Activated CD8-positive, alpha-beta memory T cell treated with anti-CD3 and anti-CD28 coated beads, Interleukin-2, amount 10 ng/mL, durations not matched to agents 7 days and 5 days (primary cell): ENCODE measurements at regions not wholly inside any gene's neighbourhood (a gene's known extent, or its start where the extent isn't known, plus 50 kb on each side); places are given as distances from the start of the nearest gene placed in this dataset.
"Not testable (repeated sequence)": the region's sequence is repeated elsewhere in the genome, so short reads cannot be mapped to it uniquely, and the experiment has no call there.

ENCODE experiments used
- ATAC-seq: fragments of 150-1000 bp; cut with Tn5 transposase; one replicate; pipeline ENCODE4 v1.10.0; 2021; ENCODE audit warnings: moderate library complexity
- CTCF ChIA-PET: fragments of 350-600 bp; sonication (Branson Sonifier 250); formaldehyde crosslinking; loops from one replicate; lab custom pipeline; 2021; ENCODE audit warnings: antibody characterized with exemption; lab: Charles Lee
- DNase-seq: peaks from one replicate; pipeline ENCODE4 v3.0.0-alpha.2; 2020
- H3K27ac Mint-ChIP-seq: one replicate; pipeline ENCODE4 v1.8.0; 2021; ENCODE audit warnings: mild to moderate bottlenecking, mixed read lengths
- H3K27me3 Mint-ChIP-seq: one replicate; pipeline ENCODE4 v1.8.0; 2021; ENCODE audit warnings: mixed read lengths
- H3K36me3 Mint-ChIP-seq: one replicate; pipeline ENCODE4 v1.8.0; 2021; ENCODE audit warnings: mild to moderate bottlenecking, mixed read lengths
- H3K4me1 Mint-ChIP-seq: one replicate; pipeline ENCODE4 v1.8.0; 2021; ENCODE audit warnings: mixed read lengths
- H3K4me3 Mint-ChIP-seq: one replicate; pipeline ENCODE4 v1.8.0; 2021; ENCODE audit warnings: mild to moderate bottlenecking, moderate library complexity, mixed read lengths
- H3K9me3 Mint-ChIP-seq: one replicate; pipeline ENCODE4 v1.8.0; 2022; ENCODE audit warnings: low read depth, mixed read lengths

GRCh38 chr22:48416396-48417224 lies 1411.1 kb downstream of the BRD1 start:
- DNase-seq, result no peak
- Mint-ChIP-seq H3K9me3 (no peaks in the 10 kb centered on the region), H3K27ac (no peak overlapping the region), H3K27me3 (no peaks in the 10 kb centered on the region), H3K4me1 (no peaks in the 10 kb centered on the region), H3K4me3 (no peak overlapping the region), H3K36me3 (no peaks in the 10 kb centered on the region)
- ATAC-seq, result no peak
- CTCF ChIA-PET, result interaction anchor here (1.3 kb wide), 1 partner anchor 12 kb away, joined by 3 read pairs; no protein-coding TSS in a partner anchor

- Mint-ChIP-seq H3K27ac (no peak overlapping the region), H3K4me1 (no peaks in the 10 kb centered on the region), H3K9me3 (no peaks in the 10 kb centered on the region), H3K27me3 (no peaks in the 10 kb centered on the region), H3K4me3 (no peak overlapping the region), H3K36me3 (no peaks in the 10 kb centered on the region)
- DNase-seq (no peak), ATAC-seq (no peak)
- CTCF ChIA-PET, result no interaction called here
These were observed 1412.2 kb downstream of the BRD1 start for GRCh38 chr22:48415520-48415919.

GRCh38 chr22:48414651-48415050 lies 1413.0 kb downstream of the BRD1 start:
- H3K4me1 Mint-ChIP-seq, result no peaks in the 10 kb centered on the region
- DNase-seq, result no peak
- no peak overlapping the region for H3K27ac Mint-ChIP-seq
- CTCF ChIA-PET, result no interaction called here
- ATAC-seq, result no peak
- H3K27me3 Mint-ChIP-seq, result no peaks in the 10 kb centered on the region
- H3K36me3 Mint-ChIP-seq, result no peaks in the 10 kb centered on the region
- no peaks in the 10 kb centered on the region for H3K9me3 Mint-ChIP-seq
- no peak overlapping the region for H3K4me3 Mint-ChIP-seq

GRCh38 chr22:48412931-48413330 lies 1414.7 kb downstream of the BRD1 start:
- DNase-seq, H3K36me3 Mint-ChIP-seq, ATAC-seq, CTCF ChIA-PET, H3K9me3 Mint-ChIP-seq, H3K27me3 Mint-ChIP-seq, H3K27ac Mint-ChIP-seq, H3K4me1 Mint-ChIP-seq, H3K4me3 Mint-ChIP-seq: not testable (repeated sequence)

- H3K9me3 Mint-ChIP-seq, result no peaks in the 10 kb centered on the region
- H3K27ac Mint-ChIP-seq, result no peak overlapping the region
- DNase-seq (no peak), ATAC-seq (no peak)
- H3K36me3 Mint-ChIP-seq, result no peaks in the 10 kb centered on the region
- no peaks in the 10 kb centered on the region for H3K4me1 Mint-ChIP-seq
- no peak overlapping the region for H3K4me3 Mint-ChIP-seq
- CTCF ChIA-PET, result no interaction called here
- H3K27me3 Mint-ChIP-seq, result no peaks in the 10 kb centered on the region
These were observed 1417.1 kb downstream of the BRD1 start for GRCh38 chr22:48410536-48410935.

- CTCF ChIA-PET, result no interaction called here
- ATAC-seq (no peak), DNase-seq (no peak)
- no peaks in the 10 kb centered on the region for H3K9me3 Mint-ChIP-seq
- H3K27ac Mint-ChIP-seq, result no peak overlapping the region
- no peaks in the 10 kb centered on the region for H3K4me1 Mint-ChIP-seq
- no peaks in the 10 kb centered on the region for H3K36me3 Mint-ChIP-seq
- H3K27me3 Mint-ChIP-seq, result no peaks in the 10 kb centered on the region
- H3K4me3 Mint-ChIP-seq, result no peak overlapping the region
These were observed 1420.3 kb downstream of the BRD1 start for GRCh38 chr22:48407256-48407955.

- no peaks in the 10 kb centered on the region for H3K9me3 Mint-ChIP-seq
- H3K4me1 Mint-ChIP-seq, result no peaks in the 10 kb centered on the region
- CTCF ChIA-PET, result no interaction called here
- no peak overlapping the region for H3K4me3 Mint-ChIP-seq
- DNase-seq (no peak), ATAC-seq (no peak)
- no peaks in the 10 kb centered on the region for H3K27me3 Mint-ChIP-seq
- H3K36me3 Mint-ChIP-seq, result no peaks in the 10 kb centered on the region
- no peak overlapping the region for H3K27ac Mint-ChIP-seq
These were observed 1421.5 kb downstream of the BRD1 start for GRCh38 chr22:48406161-48406560.

- H3K4me1 Mint-ChIP-seq, result no peaks in the 10 kb centered on the region
- H3K27ac Mint-ChIP-seq, result no peak overlapping the region
- CTCF ChIA-PET, result no interaction called here
- no peaks in the 10 kb centered on the region for H3K27me3 Mint-ChIP-seq
- no peaks in the 10 kb centered on the region for H3K9me3 Mint-ChIP-seq
- H3K4me3 Mint-ChIP-seq, result no peak overlapping the region
- no peaks in the 10 kb centered on the region for H3K36me3 Mint-ChIP-seq
- no peak for DNase-seq
- ATAC-seq, result no peak
These were observed 1421.9 kb downstream of the BRD1 start for GRCh38 chr22:48405741-48406140.

- no peak for ATAC-seq
- Mint-ChIP-seq H3K4me1 (no peaks in the 10 kb centered on the region), H3K9me3 (no peaks in the 10 kb centered on the region), H3K27me3 (no peaks in the 10 kb centered on the region), H3K36me3 (no peaks in the 10 kb centered on the region), H3K4me3 (no peak overlapping the region), H3K27ac (no peak overlapping the region)
- no peak for DNase-seq
- CTCF ChIA-PET, result interaction anchor here (1.4 kb wide), 1 partner anchor 12 kb away, joined by 3 read pairs; no protein-coding TSS in a partner anchor
These were observed 1422.7 kb downstream of the BRD1 start for GRCh38 chr22:48404801-48405447.

GRCh38 chr22:48403521-48404403 lies 1423.9 kb downstream of the BRD1 start:
- no peak overlapping the region for H3K4me3 Mint-ChIP-seq
- no peaks in the 10 kb centered on the region for H3K9me3 Mint-ChIP-seq
- ATAC-seq, result no peak

GRCh38 chr22:48402591-48403031 lies 1425.1 kb downstream of the BRD1 start:
- CTCF ChIA-PET, result no interaction called here
- no peaks in the 10 kb centered on the region for H3K4me1 Mint-ChIP-seq
- no peak overlapping the region for H3K27ac Mint-ChIP-seq
- no peaks in the 10 kb centered on the region for H3K36me3 Mint-ChIP-seq
- H3K4me3 Mint-ChIP-seq, result no peak overlapping the region
- no peaks in the 10 kb centered on the region for H3K27me3 Mint-ChIP-seq
- DNase-seq, result no peak
- no peak for ATAC-seq
- H3K9me3 Mint-ChIP-seq, result no peaks in the 10 kb centered on the region

More at GRCh38 chr22:48403521-48404403, 1423.9 kb downstream of the BRD1 start:
- CTCF ChIA-PET, result interaction anchor here (1.4 kb wide), 1 partner anchor 13 kb away, joined by 3 read pairs; no protein-coding TSS in a partner anchor
- H3K4me1 Mint-ChIP-seq, result no peaks in the 10 kb centered on the region
- no peaks in the 10 kb centered on the region for H3K27me3 Mint-ChIP-seq
- H3K36me3 Mint-ChIP-seq, result no peaks in the 10 kb centered on the region
- no peak overlapping the region for H3K27ac Mint-ChIP-seq
- no peak for DNase-seq

GRCh38 chr22:48401523-48401922 lies 1426.2 kb downstream of the BRD1 start:
- DNase-seq, H3K4me3 Mint-ChIP-seq, H3K9me3 Mint-ChIP-seq, ATAC-seq, H3K36me3 Mint-ChIP-seq, H3K4me1 Mint-ChIP-seq, CTCF ChIA-PET, H3K27me3 Mint-ChIP-seq, H3K27ac Mint-ChIP-seq: not testable (repeated sequence)
